Left ventricle myocardium superior (tissue), 1 donor: ENCODE measurements at regions not wholly inside any gene's neighbourhood (a gene's known extent, or its start where the extent isn't known, plus 50 kb on each side); places are given as distances from the start of the nearest gene placed in this dataset.

ENCODE experiments used
- ATAC-seq: fragments of 200-7000 bp; cut with Tn5 transposase; one replicate; pipeline ENCODE4 v1.9.1; 2020; ENCODE audit warnings: mild to moderate bottlenecking, moderate library complexity
- DNase-seq: peaks from one replicate; pipeline ENCODE4 v3.0.0-alpha.2; 2020
- intact Hi-C: fragments of 100-400 bp; cut with micrococcal nuclease; formaldehyde crosslinking; loops from one replicate; pipeline ENCODE4 v1.11.0; 2022
- donor health status: DM: no; HTN: yes; CAD: no; lungs with severe emphysema.

DNA sequence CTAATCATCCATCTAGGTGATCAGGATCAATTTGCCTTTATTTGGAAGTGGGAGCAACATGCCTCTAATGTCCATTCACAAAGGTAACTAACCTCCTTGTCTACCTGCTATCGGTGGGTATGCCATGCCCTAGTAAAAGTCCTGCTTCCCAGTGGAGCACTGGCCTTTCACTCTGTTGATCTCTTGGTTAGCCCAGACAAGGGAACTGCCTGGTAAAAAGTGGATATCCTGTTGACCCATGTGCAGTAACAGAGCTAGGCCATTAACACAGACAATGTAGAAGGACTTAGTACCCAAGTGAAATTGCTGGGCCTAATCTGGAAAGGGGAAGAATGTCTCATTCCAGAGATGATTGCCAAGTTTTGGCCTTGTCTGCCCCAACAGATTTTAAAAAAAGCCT is 171.5 kb upstream of the CSNK1A1L start:
- no peak for ATAC-seq
- intact Hi-C loops, result no loop called here
- DNase-seq, result no peak

DNA sequence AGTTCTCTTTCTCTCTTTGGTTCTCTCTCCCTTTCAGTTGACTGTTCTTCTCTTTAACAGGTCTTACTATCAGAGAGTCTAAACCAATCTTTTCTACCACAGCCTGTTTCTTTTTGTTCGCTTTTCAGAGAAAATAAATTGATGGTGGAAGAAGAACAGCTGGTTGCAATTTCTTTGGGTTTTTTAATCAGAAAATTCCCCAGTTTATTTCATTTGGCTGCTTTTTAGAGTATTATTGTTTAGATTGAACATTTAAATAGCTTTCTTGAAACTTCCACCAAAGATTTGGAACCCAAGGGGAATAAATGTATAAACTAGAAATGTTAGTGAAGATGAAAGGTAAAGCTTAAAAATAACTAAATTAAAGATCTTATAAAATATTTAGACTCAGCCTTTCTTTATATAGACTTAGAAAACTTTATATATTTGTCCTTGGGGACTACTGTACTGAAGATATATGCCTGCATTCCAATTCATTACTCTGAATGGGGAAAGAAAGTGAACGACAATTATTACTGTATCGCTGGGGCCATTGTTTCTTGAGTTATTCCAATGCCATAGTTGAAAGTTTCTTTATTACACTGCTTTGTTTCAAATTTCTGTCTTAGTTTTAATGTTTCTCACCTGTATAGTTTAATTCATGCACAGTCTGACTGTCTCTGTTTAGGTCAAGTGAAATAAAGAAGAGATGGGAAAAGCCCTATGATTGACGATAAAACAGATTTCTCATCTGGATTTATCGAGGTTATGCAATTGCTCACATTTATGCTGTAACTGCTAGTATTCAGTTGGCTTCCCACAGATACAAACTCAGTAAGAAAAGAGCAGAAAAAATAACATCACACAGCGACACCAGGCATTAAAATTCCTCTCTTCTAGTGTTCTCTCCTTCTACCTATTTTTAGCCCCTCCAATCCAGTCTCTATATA is 169.4 kb upstream of the CSNK1A1L start:
- no peak for ATAC-seq
- intact Hi-C loops, result no loop called here
- DNase-seq, result no peak

DNA sequence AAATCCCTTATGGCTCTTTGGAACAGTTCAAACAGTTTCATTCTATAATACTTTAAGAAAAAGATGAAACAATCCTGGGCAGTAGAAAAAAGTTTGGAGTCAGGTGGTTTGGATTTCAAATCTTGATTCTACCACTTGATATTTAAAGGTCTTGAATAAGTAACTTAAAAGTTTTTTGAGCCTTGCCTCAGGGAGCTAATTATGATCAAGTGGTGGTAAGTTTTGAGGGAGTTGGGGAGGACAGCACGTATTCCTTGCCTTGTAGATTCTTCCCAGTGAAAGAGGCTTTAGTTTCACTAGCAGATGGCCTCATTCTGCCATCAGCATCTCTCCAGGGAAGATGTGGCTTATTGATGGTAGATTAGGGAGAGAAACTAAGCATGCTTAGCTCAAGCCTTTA is 168.4 kb upstream of the CSNK1A1L start:
- intact Hi-C loops, result no loop called here
- DNase-seq (no peak), ATAC-seq (no peak)

- intact Hi-C loops, result no loop called here
- DNase-seq (no peak), ATAC-seq (no peak)
Measured at GRCh38 chr13:37270226-37271001, 164.9 kb upstream of the CSNK1A1L start.

- ATAC-seq, result no peak
- no peak for DNase-seq
- intact Hi-C loops, result no loop called here
Measured at GRCh38 chr13:37263871-37264270, 158.4 kb upstream of the CSNK1A1L start.

GRCh38 chr13:37257706-37258105 is 152.2 kb upstream of the CSNK1A1L start:
- ATAC-seq (no peak), DNase-seq (no peak)
- intact Hi-C loops, result no loop called here

GRCh38 chr13:37257051-37257450 is 151.6 kb upstream of the CSNK1A1L start:
- no peak for ATAC-seq
- intact Hi-C loops, result no loop called here
- DNase-seq, result no peak

DNA sequence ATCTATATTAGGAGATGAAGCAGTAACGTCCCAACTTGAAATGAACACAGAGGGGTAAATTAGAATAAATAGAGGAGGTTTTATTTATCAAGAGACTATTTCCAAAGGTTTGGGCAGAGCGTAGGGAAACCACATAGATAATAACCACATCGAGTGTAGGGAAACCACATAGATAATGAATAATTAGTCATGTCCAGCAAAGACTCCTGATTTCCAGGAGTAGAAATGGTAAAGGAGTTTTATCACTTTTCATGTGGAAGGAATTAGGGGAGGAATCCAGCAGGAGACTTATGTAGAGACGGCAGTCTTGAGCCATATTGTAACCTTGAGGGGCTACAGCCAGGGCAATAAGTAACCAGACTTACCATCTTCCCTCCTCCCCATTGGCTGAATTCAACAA is 136.3 kb upstream of the CSNK1A1L start:
- intact Hi-C loops, result no loop called here
- no peak for ATAC-seq

DNA sequence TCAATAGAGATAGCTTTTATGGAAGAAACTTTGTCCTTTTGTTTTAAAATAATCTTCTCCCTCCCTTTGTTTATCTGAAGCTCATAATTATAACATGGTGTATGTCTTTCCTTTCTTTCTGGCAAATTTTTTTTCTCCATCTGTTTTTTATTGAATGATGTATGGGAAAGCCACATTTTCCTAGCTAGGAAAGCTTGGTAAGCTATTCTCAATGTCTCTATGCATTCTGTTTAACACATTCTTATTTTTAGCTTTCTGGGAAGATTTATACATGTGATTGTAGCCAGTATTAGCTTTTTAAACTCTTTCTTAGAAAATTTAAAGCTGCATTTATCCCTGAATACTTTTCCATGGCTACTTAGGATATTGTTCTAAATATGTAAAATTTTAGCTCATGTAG is 124.9 kb upstream of the CSNK1A1L start:
- intact Hi-C loops, result no loop called here
- no peak for DNase-seq
- no peak for ATAC-seq

More for the DNA sequence above, 136.3 kb upstream of the CSNK1A1L start:
- no peak for DNase-seq

DNA sequence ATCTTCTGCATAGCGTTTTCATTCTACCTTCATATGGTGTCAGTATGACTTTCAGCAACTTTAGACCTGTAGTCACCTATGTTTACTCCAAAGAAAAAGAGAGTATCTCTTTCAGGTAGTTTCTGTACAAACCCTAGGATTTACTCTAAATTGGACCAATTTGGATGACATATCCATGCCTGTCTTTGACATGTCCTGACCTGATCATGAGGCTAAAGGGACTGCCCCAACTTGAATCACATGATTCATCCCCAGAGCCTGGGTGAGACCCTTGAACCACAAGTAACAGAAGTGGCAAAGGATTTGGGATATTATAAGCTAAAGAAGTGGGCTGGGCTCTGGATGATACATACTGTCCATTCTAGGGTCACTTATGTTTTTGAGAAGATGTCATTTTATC is 124.5 kb upstream of the CSNK1A1L start:
- ATAC-seq, result no peak
- no peak for DNase-seq
- intact Hi-C loops, result no loop called here

GRCh38 chr13:37226971-37227370 is 121.5 kb upstream of the CSNK1A1L start:
- intact Hi-C loops, result no loop called here
- ATAC-seq (no peak), DNase-seq (no peak)

DNA sequence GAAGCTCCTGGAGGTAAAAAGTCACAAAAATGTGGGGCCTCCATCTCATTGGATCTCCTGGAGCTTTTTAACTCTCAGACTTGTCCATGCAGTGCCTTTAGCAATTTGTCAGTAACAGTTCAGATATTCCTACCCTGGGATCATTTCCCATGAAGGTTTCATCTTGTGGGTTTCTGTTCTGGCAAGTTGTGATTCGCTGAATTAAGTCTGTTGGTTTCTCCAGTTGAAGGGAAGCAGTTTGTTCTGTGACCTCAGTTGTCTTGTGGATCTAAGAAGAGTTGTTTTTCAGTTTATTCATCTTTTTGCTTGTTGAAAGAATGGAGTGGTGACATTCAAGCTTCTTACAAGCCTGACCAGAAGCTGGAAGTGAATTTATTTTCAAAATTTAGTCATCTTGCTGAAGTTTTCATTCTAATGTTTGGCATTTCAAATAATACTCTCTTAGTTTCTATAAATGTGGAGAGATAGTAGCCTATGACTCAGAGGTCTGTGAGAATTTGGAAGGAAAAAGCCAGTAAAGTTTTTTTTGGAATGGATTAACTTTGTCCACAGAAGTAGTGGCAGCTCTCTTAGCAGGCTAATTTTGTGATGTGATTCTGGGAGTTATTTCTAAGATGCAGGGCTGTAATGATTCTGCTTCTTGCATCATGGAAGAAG is 120.1 kb upstream of the CSNK1A1L start:
- DNase-seq, result no peak
- intact Hi-C loops, result no loop called here
- ATAC-seq, result peak; percentile 68

GRCh38 chr13:37216331-37216730 is 110.9 kb upstream of the CSNK1A1L start:
- ATAC-seq (no peak), DNase-seq (no peak)
- intact Hi-C loops, result no loop called here

- DNase-seq (no peak), ATAC-seq (no peak)
Measured at GRCh38 chr13:37212826-37213225, 107.4 kb upstream of the CSNK1A1L start.

DNA sequence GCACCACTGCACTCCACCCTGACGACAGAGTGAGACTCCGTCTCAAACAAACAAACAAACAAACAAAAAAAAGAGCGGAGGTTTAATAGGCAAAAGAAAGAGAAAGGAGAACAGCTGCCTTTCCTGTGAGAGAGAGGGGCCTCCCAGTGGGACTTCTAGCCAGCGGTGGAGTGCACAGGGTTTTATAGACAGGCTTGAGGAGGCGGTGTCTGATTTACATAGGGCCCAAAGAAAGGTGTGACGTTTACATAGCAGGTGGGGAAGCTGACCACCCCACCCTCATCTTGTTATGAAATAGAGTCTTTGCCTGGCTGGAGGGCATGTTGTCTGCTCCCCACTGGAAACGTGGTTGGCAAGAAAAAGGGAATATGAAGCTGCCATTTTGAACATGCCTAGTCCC is 106.0 kb upstream of the CSNK1A1L start:
- intact Hi-C loops, result no loop called here
- ATAC-seq, result no peak
- no peak for DNase-seq

More at GRCh38 chr13:37212826-37213225, 107.4 kb upstream of the CSNK1A1L start:
- intact Hi-C loops, result no loop called here

- DNase-seq (no peak), ATAC-seq (no peak)
- intact Hi-C loops, result no loop called here
Measured at GRCh38 chr13:37209621-37210580, 104.4 kb upstream of the CSNK1A1L start.

GRCh38 chr13:37207691-37208451 is 102.4 kb upstream of the CSNK1A1L start:
- intact Hi-C loops, result no loop called here
- ATAC-seq (no peak), DNase-seq (no peak)

GRCh38 chr13:37202264-37202663 is 96.8 kb upstream of the CSNK1A1L start:
- ATAC-seq (no peak), DNase-seq (no peak)
- intact Hi-C loops, result no loop called here
